Caco-2 (cell line): ENCODE measurements at regions not wholly inside any gene's neighbourhood (a gene's known extent, or its start where the extent isn't known, plus 50 kb on each side); places are given as distances from the start of the nearest gene placed in this dataset.

Experiments used
- BruUV-seq: library from RNA; stranded (reverse); fragments of 400-500 nt; replicated peaks from 2 replicates; lab custom pipeline; 2021; lab: Mats Ljungman, UMichigan
- CTCF ChIA-PET: fragments of 300-600 bp; sonication (Branson Sonifier 250); formaldehyde crosslinking; loops from one replicate; lab custom pipeline; 2022; ENCODE audit warnings: antibody characterized with exemption; lab: Charles Lee
- POLR2A ChIA-PET: fragments of 300-600 bp; sonication (Branson Sonifier 250); formaldehyde crosslinking; loops from one replicate; lab custom pipeline; 2022; ENCODE audit warnings: antibody characterized with exemption; lab: Charles Lee
- DNase-seq, 2 experiments: peaks; one replicate each; pipeline versions ENCODE4 v3.0.0 to v3.0.0-alpha.2; 2020 to 2022
- H3K27me3 ChIP-seq: replicated peaks from 2 replicates; pipeline ENCODE4 v1.6.0; 2011; ENCODE audit warnings: low read length; ENCODE audit not compliant: control insufficient read depth, insufficient read depth
- H3K36me3 ChIP-seq: 2 replicates; pipeline ENCODE4 v1.5.1; 2011; ENCODE audit warnings: low read length; ENCODE audit not compliant: control insufficient read depth, insufficient read depth
- H3K4me1 ChIP-seq: fragments of 250-450 bp; sonication (Bioruptor Pico); 2 replicates; pipeline ENCODE4 v1.5.1; 2020; ENCODE audit warnings: mild to moderate bottlenecking
- H3K4me3 ChIP-seq: 2 replicates; pipeline ENCODE4 v1.5.1; 2011; ENCODE audit warnings: low read depth, mild to moderate bottlenecking, control low read depth, low read length
- H3K9me3 ChIP-seq: fragments of 250-450 bp; sonication (Bioruptor Pico); 2 replicates; pipeline ENCODE4 v1.5.1; 2020; ENCODE audit warnings: mild to moderate bottlenecking, moderate library complexity
- H3K27ac Mint-ChIP-seq: one replicate; pipeline ENCODE4 v1.8.0; 2022; ENCODE audit warnings: mixed read lengths; ENCODE audit not compliant: unreplicated experiment
- H3K27me3 Mint-ChIP-seq: one replicate; pipeline ENCODE4 v1.8.0; 2022; ENCODE audit warnings: mixed read lengths; ENCODE audit not compliant: insufficient read depth, unreplicated experiment
- H3K36me3 Mint-ChIP-seq: one replicate; pipeline ENCODE4 v1.8.0; 2022; ENCODE audit warnings: mild to moderate bottlenecking, mixed read lengths; ENCODE audit not compliant: insufficient read depth, unreplicated experiment
- H3K4me1 Mint-ChIP-seq: one replicate; pipeline ENCODE4 v1.8.0; 2022; ENCODE audit warnings: low read depth, mixed read lengths; ENCODE audit not compliant: unreplicated experiment
- H3K4me3 Mint-ChIP-seq: one replicate; pipeline ENCODE4 v1.8.0; 2022; ENCODE audit warnings: mild to moderate bottlenecking, moderate library complexity, mixed read lengths; ENCODE audit not compliant: unreplicated experiment
- H3K9me3 Mint-ChIP-seq: one replicate; pipeline ENCODE4 v1.8.0; 2022; ENCODE audit warnings: mixed read lengths; ENCODE audit not compliant: unreplicated experiment
- intact Hi-C: fragments of 100-400 bp; cut with micrococcal nuclease; formaldehyde crosslinking; loops from one replicate; pipeline ENCODE4 v1.10.0; 2022; ENCODE audit not compliant: unreplicated experiment
- TF ChIP-seq, protein P1 (sequence below), 2 experiments: fragments of 200-600 bp in 1 of 2; IDR thresholded peaks; 1 replicate in 1 of 2; 2 replicates in 1 of 2; pipeline versions ENCODE4 v1.5.1 to v1.8.0; 2011 to 2022; ENCODE audit warnings: antibody characterized with exemption in 1 of 2, control low read depth in 1 of 2, inconsistent platforms in 1 of 2, low read depth in 1 of 2, low read length in 1 of 2, mild to moderate bottlenecking in 1 of 2, moderate library complexity in 1 of 2; ENCODE audit not compliant: insufficient read depth in 1 of 2, severe bottlenecking in 1 of 2, unreplicated experiment in 1 of 2

DNA sequence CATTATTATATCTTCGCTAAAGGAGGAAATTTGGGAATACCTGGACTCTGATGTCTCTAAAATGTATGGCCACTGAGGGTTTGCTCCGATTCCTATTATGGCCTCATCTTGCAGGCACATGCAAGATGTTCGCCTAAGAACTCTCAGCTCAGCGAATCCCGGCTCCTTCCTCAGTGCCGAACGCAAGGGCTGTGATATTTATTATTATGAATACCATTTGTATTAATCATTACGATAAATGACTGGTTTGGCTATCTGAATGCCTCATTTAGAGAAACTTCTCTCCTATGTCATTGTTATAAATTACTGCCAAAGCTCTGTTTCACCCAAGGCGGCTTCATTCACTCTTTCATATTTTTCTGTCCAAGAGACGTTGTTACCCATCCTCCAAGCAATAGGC lies 369.7 kb upstream of the TSHZ3 start:
- ChIA-PET CTCF (no interaction called here), POLR2A (no interaction called here)
- Mint-ChIP-seq H3K4me1 (no peaks in the 10 kb centered on the region), H3K27me3 (peaks cover 11% of the 10 kb centered on the region), H3K36me3 (no peaks in the 10 kb centered on the region), H3K4me3 (no peak overlapping the region), H3K9me3 (no peaks in the 10 kb centered on the region), H3K27ac (no peak overlapping the region)
- no peaks in the 10 kb centered on the region for H3K36me3 ChIP-seq
- BruUV-seq = no TSS peak
- DNase-seq = no peak
- no peaks in the 10 kb centered on the region; the same call in 1 of the 2 replicates for H3K9me3 ChIP-seq
- no peaks in the 10 kb centered on the region for H3K27me3 ChIP-seq
- TF ChIP-seq, protein P1, sequence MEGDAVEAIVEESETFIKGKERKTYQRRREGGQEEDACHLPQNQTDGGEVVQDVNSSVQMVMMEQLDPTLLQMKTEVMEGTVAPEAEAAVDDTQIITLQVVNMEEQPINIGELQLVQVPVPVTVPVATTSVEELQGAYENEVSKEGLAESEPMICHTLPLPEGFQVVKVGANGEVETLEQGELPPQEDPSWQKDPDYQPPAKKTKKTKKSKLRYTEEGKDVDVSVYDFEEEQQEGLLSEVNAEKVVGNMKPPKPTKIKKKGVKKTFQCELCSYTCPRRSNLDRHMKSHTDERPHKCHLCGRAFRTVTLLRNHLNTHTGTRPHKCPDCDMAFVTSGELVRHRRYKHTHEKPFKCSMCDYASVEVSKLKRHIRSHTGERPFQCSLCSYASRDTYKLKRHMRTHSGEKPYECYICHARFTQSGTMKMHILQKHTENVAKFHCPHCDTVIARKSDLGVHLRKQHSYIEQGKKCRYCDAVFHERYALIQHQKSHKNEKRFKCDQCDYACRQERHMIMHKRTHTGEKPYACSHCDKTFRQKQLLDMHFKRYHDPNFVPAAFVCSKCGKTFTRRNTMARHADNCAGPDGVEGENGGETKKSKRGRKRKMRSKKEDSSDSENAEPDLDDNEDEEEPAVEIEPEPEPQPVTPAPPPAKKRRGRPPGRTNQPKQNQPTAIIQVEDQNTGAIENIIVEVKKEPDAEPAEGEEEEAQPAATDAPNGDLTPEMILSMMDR (IDR thresholded peaks at IDR 0.05; ENCODE audit: insufficient read depth in 1 of 2, low read depth in 1 of 2, low read length in 1 of 2, severe bottlenecking in 1 of 2, unreplicated experiment in 1 of 2) = no peak
- H3K4me1 ChIP-seq = no peaks in the 10 kb centered on the region
- intact Hi-C loops = no loop called here
- no peak overlapping the region for H3K4me3 ChIP-seq

DNA sequence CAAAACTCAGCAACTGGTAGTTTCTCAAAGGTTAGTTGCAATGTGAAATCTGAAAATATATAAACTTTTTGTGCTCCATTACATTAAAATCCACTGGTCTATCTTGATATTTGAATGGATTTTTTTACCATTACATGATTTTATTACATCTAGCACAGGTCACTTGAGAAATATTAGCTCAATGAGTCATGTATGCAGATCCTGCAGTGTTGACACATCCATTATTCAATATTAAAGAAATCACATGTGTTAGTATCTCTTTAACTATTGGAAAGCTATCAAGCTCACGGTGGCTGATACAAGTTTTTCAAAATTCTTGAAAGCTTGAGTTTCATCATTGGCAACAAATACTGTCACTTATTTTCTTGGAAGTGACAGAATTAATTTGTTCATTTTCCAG lies 373.9 kb upstream of the TSHZ3 start:
- Mint-ChIP-seq H3K36me3 (no peaks in the 10 kb centered on the region), H3K4me3 (no peak overlapping the region), H3K27me3 (peaks cover 6% of the 10 kb centered on the region), H3K27ac (no peak overlapping the region), H3K9me3 (peaks cover 2% of the 10 kb centered on the region), H3K4me1 (peaks cover 7% of the 10 kb centered on the region)
- CTCF ChIA-PET = no interaction called here
- BruUV-seq = no TSS peak
- H3K9me3 ChIP-seq = peaks cover 7% of the 10 kb centered on the region
- no peak for DNase-seq
- POLR2A ChIA-PET = no interaction called here
- H3K27me3 ChIP-seq = no peaks in the 10 kb centered on the region
- intact Hi-C loops = no loop called here
- no peaks in the 10 kb centered on the region for H3K36me3 ChIP-seq
- H3K4me1 ChIP-seq = peaks cover 17% of the 10 kb centered on the region
- H3K4me3 ChIP-seq = no peak overlapping the region
- TF ChIP-seq, protein P1 (IDR thresholded peaks at IDR 0.05; ENCODE audit: insufficient read depth in 1 of 2, low read depth in 1 of 2, low read length in 1 of 2, severe bottlenecking in 1 of 2, unreplicated experiment in 1 of 2) = no peak

DNA sequence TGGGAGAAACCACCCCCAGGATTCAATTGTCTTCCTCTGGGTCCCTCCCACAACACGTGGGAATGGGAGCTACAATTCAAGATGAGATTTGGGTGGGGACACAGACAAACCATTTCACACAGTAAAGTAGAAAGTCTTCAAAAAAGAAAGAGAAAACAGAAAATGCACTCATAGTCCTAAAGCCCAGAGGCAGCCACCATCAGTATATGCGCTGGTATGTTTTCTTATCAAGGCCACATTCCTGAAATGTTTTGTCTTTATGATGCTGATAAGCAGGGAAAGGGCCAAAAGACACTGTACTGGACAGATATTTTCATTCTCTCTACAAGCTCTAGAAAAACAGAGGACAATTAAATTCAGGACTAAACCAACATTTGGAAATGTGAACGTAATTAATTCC lies 375.8 kb upstream of the TSHZ3 start:
- Mint-ChIP-seq H3K27me3 (no peaks in the 10 kb centered on the region), H3K4me1 (peaks cover 7% of the 10 kb centered on the region), H3K9me3 (peaks cover 20% of the 10 kb centered on the region), H3K36me3 (no peaks in the 10 kb centered on the region), H3K27ac (peak overlapping the region; percentile 90), H3K4me3 (no peak overlapping the region)
- Histone ChIP-seq H3K4me3 (no peak overlapping the region), H3K9me3 (peaks cover 7% of the 10 kb centered on the region), H3K27me3 (no peaks in the 10 kb centered on the region), H3K36me3 (no peaks in the 10 kb centered on the region), H3K4me1 (peaks cover 17% of the 10 kb centered on the region)
- POLR2A ChIA-PET = no interaction called here
- CTCF ChIA-PET = no interaction called here
- BruUV-seq = no TSS peak
- TF ChIP-seq, protein P1 (IDR thresholded peaks at IDR 0.05; ENCODE audit: insufficient read depth in 1 of 2, low read depth in 1 of 2, low read length in 1 of 2, severe bottlenecking in 1 of 2, unreplicated experiment in 1 of 2) = no peak
- DNase-seq = peak in 1 of 2 experiments; percentile 26
- intact Hi-C loops = no loop called here
